IPS DF 6.9 (cell line): ENCODE measurements at regions not wholly inside any gene's neighbourhood (a gene's known extent, or its start where the extent isn't known, plus 50 kb on each side); places are given as distances from the start of the nearest gene placed in this dataset.

Experiments
- DNase-seq: peaks from one replicate; pipeline ENCODE4 v3.0.0-alpha.2; 2013; ENCODE audit warnings: low read depth, low spot score
- H3K27ac ChIP-seq: one replicate; pipeline ENCODE4 v1.5.1; 2013; ENCODE audit warnings: low read length, control low read depth
- H3K27me3 ChIP-seq: 2 replicates; pipeline ENCODE4 v1.6.1; 2013; ENCODE audit warnings: mild to moderate bottlenecking, low read length; ENCODE audit not compliant: control insufficient read depth, insufficient read depth
- H3K36me3 ChIP-seq: 2 replicates; pipeline ENCODE4 v1.6.1; 2013; ENCODE audit warnings: low read length; ENCODE audit not compliant: control insufficient read depth, insufficient read depth
- H3K4me1 ChIP-seq: 2 replicates; pipeline ENCODE4 v1.6.1; 2013; ENCODE audit warnings: low read length; ENCODE audit not compliant: control insufficient read depth, insufficient read depth
- H3K4me3 ChIP-seq: 2 replicates; pipeline ENCODE4 v1.5.1; 2013; ENCODE audit warnings: mild to moderate bottlenecking, low read length
- H3K9me3 ChIP-seq: 2 replicates; pipeline ENCODE4 v1.6.1; 2013; ENCODE audit warnings: low read length, inconsistent platforms; ENCODE audit not compliant: control insufficient read depth, insufficient read depth
- WGBS: extraction: QIAGEN DNeasy Blood & Tissue Kit; methylation state at CpG from one replicate; pipeline ENCODE4 v1.1.7; 2013; ENCODE audit warnings: mixed read lengths, missing lambda C conversion rate; ENCODE audit not compliant: insufficient read length, insufficient coverage; 5-methylcytosine and 5-hydroxymethylcytosine counted together

- no peaks in the 10 kb centered on the region for H3K27me3 ChIP-seq
- H3K27ac ChIP-seq: no peak overlapping the region
- no peaks in the 10 kb centered on the region for H3K36me3 ChIP-seq
- DNase-seq: no peak
- H3K9me3 ChIP-seq: no peaks in the 10 kb centered on the region
- H3K4me1 ChIP-seq: no peaks in the 10 kb centered on the region
- no CpG with 5 or more reads among the region's 8 CpGs for WGBS
- no peak overlapping the region for H3K4me3 ChIP-seq
Measured at GRCh38 chr13:111475488-111475887, 155.0 kb downstream of the TEX29 start.

- Histone ChIP-seq H3K36me3 (no peaks in the 10 kb centered on the region), H3K4me1 (no peaks in the 10 kb centered on the region), H3K9me3 (no peaks in the 10 kb centered on the region), H3K27ac (no peak overlapping the region), H3K27me3 (no peaks in the 10 kb centered on the region), H3K4me3 (no peak overlapping the region)
- WGBS: no CpG with 5 or more reads among the region's 6 CpGs
- DNase-seq: no peak
Measured at GRCh38 chr13:111476197-111476596, 155.8 kb downstream of the TEX29 start.

- DNase-seq: no peak
- Histone ChIP-seq H3K27me3 (no peaks in the 10 kb centered on the region), H3K36me3 (no peaks in the 10 kb centered on the region), H3K4me3 (no peak overlapping the region), H3K4me1 (no peaks in the 10 kb centered on the region), H3K9me3 (no peaks in the 10 kb centered on the region), H3K27ac (no peak overlapping the region)
- no CpG with 5 or more reads among the region's 14 CpGs for WGBS
Measured at GRCh38 chr13:111479412-111479811, 159.0 kb downstream of the TEX29 start.

GRCh38 chr13:111480503-111480902 lies 160.1 kb downstream of the TEX29 start:
- Histone ChIP-seq H3K4me1 (no peaks in the 10 kb centered on the region), H3K27ac (no peak overlapping the region), H3K4me3 (no peak overlapping the region), H3K36me3 (no peaks in the 10 kb centered on the region), H3K27me3 (no peaks in the 10 kb centered on the region), H3K9me3 (no peaks in the 10 kb centered on the region)
- no CpG with 5 or more reads among the region's 8 CpGs for WGBS
- DNase-seq: no peak

GRCh38 chr13:111480976-111481375 lies 160.5 kb downstream of the TEX29 start:
- no peak overlapping the region for H3K27ac ChIP-seq
- no peaks in the 10 kb centered on the region for H3K27me3 ChIP-seq
- no CpG with 5 or more reads among the region's 11 CpGs for WGBS
- H3K9me3 ChIP-seq: no peaks in the 10 kb centered on the region
- H3K4me1 ChIP-seq: no peaks in the 10 kb centered on the region
- no peak overlapping the region for H3K4me3 ChIP-seq
- DNase-seq: no peak
- H3K36me3 ChIP-seq: no peaks in the 10 kb centered on the region

- WGBS: no CpG with 5 or more reads among the region's 6 CpGs
- no peaks in the 10 kb centered on the region for H3K4me1 ChIP-seq
- no peaks in the 10 kb centered on the region for H3K27me3 ChIP-seq
- no peak for DNase-seq
- H3K36me3 ChIP-seq: no peaks in the 10 kb centered on the region
- no peak overlapping the region for H3K27ac ChIP-seq
- 0 out of 2 replicates have a peak, but pooled peaks cover 2% of the 10 kb centered on the region for H3K9me3 ChIP-seq
- no peak overlapping the region for H3K4me3 ChIP-seq
Measured at GRCh38 chr13:111482126-111482525, 161.7 kb downstream of the TEX29 start.

GRCh38 chr13:111482806-111483620 lies 162.6 kb downstream of the TEX29 start:
- H3K27ac ChIP-seq: no peak overlapping the region
- no peaks in the 10 kb centered on the region for H3K4me1 ChIP-seq
- H3K9me3 ChIP-seq: 0 out of 2 replicates have a peak, but pooled peaks cover 2% of the 10 kb centered on the region
- H3K4me3 ChIP-seq: no peak overlapping the region
- H3K27me3 ChIP-seq: no peaks in the 10 kb centered on the region
- no peak for DNase-seq
- H3K36me3 ChIP-seq: no peaks in the 10 kb centered on the region
- no CpG with 5 or more reads among the region's 18 CpGs for WGBS

- Histone ChIP-seq H3K4me3 (no peak overlapping the region), H3K4me1 (no peaks in the 10 kb centered on the region), H3K9me3 (0 out of 2 replicates have a peak, but pooled peaks cover 2% of the 10 kb centered on the region), H3K36me3 (no peaks in the 10 kb centered on the region), H3K27ac (no peak overlapping the region), H3K27me3 (no peaks in the 10 kb centered on the region)
- WGBS: no CpG with 5 or more reads among the region's 7 CpGs
- DNase-seq: no peak
Measured at GRCh38 chr13:111483621-111483987, 163.2 kb downstream of the TEX29 start.

- H3K4me1 ChIP-seq: no peaks in the 10 kb centered on the region
- DNase-seq: no peak
- no peak overlapping the region for H3K4me3 ChIP-seq
- H3K9me3 ChIP-seq: 0 out of 2 replicates have a peak, but pooled peaks cover 2% of the 10 kb centered on the region
- no peaks in the 10 kb centered on the region for H3K36me3 ChIP-seq
- H3K27me3 ChIP-seq: no peaks in the 10 kb centered on the region
- no CpG with 5 or more reads among the region's 22 CpGs for WGBS
- H3K27ac ChIP-seq: no peak overlapping the region
Measured at GRCh38 chr13:111484141-111484925, 163.9 kb downstream of the TEX29 start.

- H3K36me3 ChIP-seq: no peaks in the 10 kb centered on the region
- no peaks in the 10 kb centered on the region for H3K27me3 ChIP-seq
- H3K9me3 ChIP-seq: 0 out of 2 replicates have a peak, but pooled peaks cover 2% of the 10 kb centered on the region
- DNase-seq: no peak
- H3K4me3 ChIP-seq: no peak overlapping the region
- WGBS: no CpG with 5 or more reads among the region's 7 CpGs
- H3K4me1 ChIP-seq: no peaks in the 10 kb centered on the region
- no peak overlapping the region for H3K27ac ChIP-seq
Measured at GRCh38 chr13:111484959-111485358, 164.5 kb downstream of the TEX29 start.
